ENCODE measurements at regions not wholly inside any gene's neighbourhood (a gene's known extent, or its start where the extent isn't known, plus 50 kb on each side); places are given as distances from the start of the nearest gene placed in this dataset.

- TF ChIP-seq FOS (IDR thresholded peaks at IDR 0.05; ENCODE audit: borderline replicate concordance, insufficient read depth, low read length) (no peak), CTCF (IDR thresholded peaks at IDR 0.05; ENCODE audit: extremely low read depth in 1 of 2, insufficient read depth in 1 of 2, low read depth in 1 of 2, low read length in 2 of 2) (no peak)
Observed at GRCh38 chr2:168304024-168304681, 56.8 kb upstream of the STK39 start.

Data from endothelial cell of umbilical vein (primary cell).